GM23338 (cell line): ENCODE measurements at regions not wholly inside any gene's neighbourhood (a gene's known extent, or its start where the extent isn't known, plus 50 kb on each side); places are given as distances from the start of the nearest gene placed in this dataset.

ENCODE experiments used
- ATAC-seq: fragments of 200-7000 bp; cut with Tn5 transposase; 3 replicates; pipeline ENCODE4 v1.9.1; 2020
- DNase-seq: peaks from one replicate; pipeline ENCODE4 v3.0.0-alpha.2; 2015; ENCODE audit warnings: low spot score
- H2AFZ ChIP-seq: fragments of 200-600 bp; sonication (generic); 2 replicates; pipeline ENCODE4 v1.8.0; 2016; ENCODE audit warnings: antibody characterized with exemption, mild to moderate bottlenecking, moderate library complexity
- H3F3A ChIP-seq: fragments of 200-600 bp; sonication (generic); replicated peaks from 2 replicates; pipeline ENCODE4 v1.8.0; 2017; ENCODE audit warnings: antibody characterized with exemption, mixed run types, low read depth
- H3K27ac ChIP-seq: fragments of 200-600 bp; sonication (generic); 2 replicates; pipeline ENCODE4 v1.6.1; 2016; ENCODE audit warnings: low read depth
- H3K27me3 ChIP-seq: fragments of 200-600 bp; sonication (generic); 2 replicates; pipeline ENCODE4 v1.8.0; 2016; ENCODE audit warnings: mild to moderate bottlenecking, mixed run types, moderate library complexity; ENCODE audit not compliant: insufficient read depth
- H3K36me3 ChIP-seq: fragments of 200-600 bp; sonication (generic); 2 replicates; pipeline ENCODE4 v1.8.0; 2016; ENCODE audit warnings: mild to moderate bottlenecking; ENCODE audit not compliant: insufficient read depth
- H3K4me1 ChIP-seq: fragments of 200-600 bp; sonication (generic); 2 replicates; pipeline ENCODE4 v1.8.0; 2016; ENCODE audit warnings: mild to moderate bottlenecking, moderate library complexity; ENCODE audit not compliant: insufficient read depth
- H3K4me2 ChIP-seq: fragments of 200-600 bp; sonication (generic); 2 replicates; pipeline ENCODE4 v1.7.1; 2017; ENCODE audit warnings: mixed run types
- H3K4me3 ChIP-seq: fragments of 200-600 bp; sonication (generic); 2 replicates; pipeline ENCODE4 v1.6.1; 2016; ENCODE audit warnings: mixed run types
- H3K79me2 ChIP-seq: fragments of 200-600 bp; sonication (generic); replicated peaks from 2 replicates; pipeline ENCODE4 v1.8.0; 2017; ENCODE audit warnings: mild to moderate bottlenecking; ENCODE audit not compliant: insufficient read depth
- H3K9me2 ChIP-seq: fragments of 200-600 bp; sonication (generic); 2 replicates; pipeline ENCODE4 v1.8.0; 2017; ENCODE audit not compliant: insufficient read depth
- H4K20me1 ChIP-seq: fragments of 200-600 bp; sonication (generic); replicated peaks from 2 replicates; pipeline ENCODE4 v1.8.0; 2017; ENCODE audit warnings: mild to moderate bottlenecking; ENCODE audit not compliant: insufficient read depth
- H3K27ac Mint-ChIP-seq: 2 replicates; pipeline ENCODE4 v1.8.0; 2020; ENCODE audit warnings: inconsistent platforms, mild to moderate bottlenecking, moderate library complexity, mixed read lengths
- H3K27me3 Mint-ChIP-seq: 3 replicates; pipeline ENCODE4 v1.8.0; 2022; ENCODE audit warnings: low read depth, mild to moderate bottlenecking, moderate library complexity, mixed read lengths, inconsistent platforms; ENCODE audit not compliant: insufficient read depth, poor library complexity
- H3K36me3 Mint-ChIP-seq: 3 replicates; pipeline ENCODE4 v1.8.0; 2021; ENCODE audit warnings: low read depth, mild to moderate bottlenecking, inconsistent platforms, moderate library complexity, mixed read lengths
- H3K4me1 Mint-ChIP-seq: 3 replicates; pipeline ENCODE4 v1.8.0; 2020; ENCODE audit warnings: mild to moderate bottlenecking, inconsistent platforms, mixed read lengths
- H3K4me3 Mint-ChIP-seq: 3 replicates; pipeline ENCODE4 v1.8.0; 2021; ENCODE audit warnings: moderate library complexity, mild to moderate bottlenecking, inconsistent platforms, mixed read lengths
- H3K9me3 Mint-ChIP-seq: 3 replicates; pipeline ENCODE4 v1.8.0; 2020; ENCODE audit warnings: moderate library complexity, mild to moderate bottlenecking, inconsistent platforms, mixed read lengths
- CREB1 ChIP-seq: fragments of 250-450 bp; sonication (Bioruptor Pico); IDR thresholded peaks from 2 replicates; pipeline ENCODE4 v1.5.0; 2020; ENCODE audit warnings: low read depth, mild to moderate bottlenecking, moderate library complexity
- POLR2AphosphoS5 ChIP-seq: IDR thresholded peaks from 2 replicates; pipeline ENCODE4 v1.6.1; 2016; ENCODE audit warnings: antibody characterized with exemption, low read depth
- REST ChIP-seq: IDR thresholded peaks from one replicate; pipeline ENCODE4 v1.6.1; 2018; ENCODE audit warnings: antibody characterized with exemption; ENCODE audit not compliant: unreplicated experiment
- ZNF462 ChIP-seq: fragments of 250-450 bp; sonication (Bioruptor Pico); IDR thresholded peaks from 2 replicates; pipeline ENCODE4 v1.5.0; 2020; ENCODE audit warnings: mild to moderate bottlenecking, moderate library complexity
- TF ChIP-seq, protein P1 (sequence below): IDR thresholded peaks from 2 replicates; pipeline ENCODE4 v1.6.1; 2016; ENCODE audit warnings: antibody characterized with exemption
- TF ChIP-seq, protein P2 (sequence below), 2 experiments: fragments of 200-600 bp in 1 of 2; sonication (generic) in 1 of 2; conservative IDR thresholded peaks; 2 replicates each; pipeline versions ENCODE4 v1.5.1 to v1.6.1; 2016 to 2017; ENCODE audit warnings: antibody characterized with exemption in 2 of 2, low read depth in 2 of 2, mild to moderate bottlenecking in 2 of 2, moderate library complexity in 1 of 2

DNA sequence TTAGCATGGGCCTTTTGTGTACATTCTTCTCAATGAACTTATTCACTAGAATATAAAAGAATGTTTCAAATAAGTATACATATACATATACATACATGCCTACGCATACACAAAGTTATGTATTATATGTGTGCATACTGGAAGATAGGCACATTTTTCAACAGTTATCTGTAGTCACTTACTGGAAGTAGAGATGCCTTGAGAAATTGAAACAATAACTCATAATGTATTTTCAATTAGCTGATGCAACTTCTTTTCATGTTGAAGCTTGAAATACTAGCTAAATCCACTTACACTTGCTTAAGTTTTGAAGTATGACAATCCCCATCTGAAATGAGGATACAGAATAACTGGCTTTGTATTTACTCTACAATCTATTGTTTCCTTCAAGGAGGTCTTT, 469.0 kb upstream of the PTGER4 start:
- Mint-ChIP-seq H3K36me3 (no peaks in the 10 kb centered on the region), H3K9me3 (no peaks in the 10 kb centered on the region)

More for the DNA sequence above, 469.0 kb upstream of the PTGER4 start:
- DNase-seq (no peak), ATAC-seq (no peak)
- Mint-ChIP-seq H3K4me3 (no peak overlapping the region), H3K4me1 (no peaks in the 10 kb centered on the region), H3K27me3 (peaks cover 2% of the 10 kb centered on the region), H3K27ac (no peak overlapping the region)
- Histone ChIP-seq H4K20me1 (no peaks in the 10 kb centered on the region), H3K79me2 (no peaks in the 10 kb centered on the region), H3F3A (no peaks in the 10 kb centered on the region), H3K27ac (no peak overlapping the region), H3K4me1 (no peaks in the 10 kb centered on the region), H3K4me3 (no peak overlapping the region), H3K27me3 (no peaks in the 10 kb centered on the region), H3K9me2 (no peaks in the 10 kb centered on the region), H2AFZ (no peak overlapping the region), H3K4me2 (no peak overlapping the region), H3K36me3 (no peaks in the 10 kb centered on the region)
- TF ChIP-seq ZNF462 (CRISPR knock-in tag) (no peak), POLR2AphosphoS5 (no peak), CREB1 (CRISPR knock-in tag) (no peak), REST (no peak)
- TF ChIP-seq, protein P1, sequence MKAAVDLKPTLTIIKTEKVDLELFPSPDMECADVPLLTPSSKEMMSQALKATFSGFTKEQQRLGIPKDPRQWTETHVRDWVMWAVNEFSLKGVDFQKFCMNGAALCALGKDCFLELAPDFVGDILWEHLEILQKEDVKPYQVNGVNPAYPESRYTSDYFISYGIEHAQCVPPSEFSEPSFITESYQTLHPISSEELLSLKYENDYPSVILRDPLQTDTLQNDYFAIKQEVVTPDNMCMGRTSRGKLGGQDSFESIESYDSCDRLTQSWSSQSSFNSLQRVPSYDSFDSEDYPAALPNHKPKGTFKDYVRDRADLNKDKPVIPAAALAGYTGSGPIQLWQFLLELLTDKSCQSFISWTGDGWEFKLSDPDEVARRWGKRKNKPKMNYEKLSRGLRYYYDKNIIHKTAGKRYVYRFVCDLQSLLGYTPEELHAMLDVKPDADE = no peak
- TF ChIP-seq, protein P2, sequence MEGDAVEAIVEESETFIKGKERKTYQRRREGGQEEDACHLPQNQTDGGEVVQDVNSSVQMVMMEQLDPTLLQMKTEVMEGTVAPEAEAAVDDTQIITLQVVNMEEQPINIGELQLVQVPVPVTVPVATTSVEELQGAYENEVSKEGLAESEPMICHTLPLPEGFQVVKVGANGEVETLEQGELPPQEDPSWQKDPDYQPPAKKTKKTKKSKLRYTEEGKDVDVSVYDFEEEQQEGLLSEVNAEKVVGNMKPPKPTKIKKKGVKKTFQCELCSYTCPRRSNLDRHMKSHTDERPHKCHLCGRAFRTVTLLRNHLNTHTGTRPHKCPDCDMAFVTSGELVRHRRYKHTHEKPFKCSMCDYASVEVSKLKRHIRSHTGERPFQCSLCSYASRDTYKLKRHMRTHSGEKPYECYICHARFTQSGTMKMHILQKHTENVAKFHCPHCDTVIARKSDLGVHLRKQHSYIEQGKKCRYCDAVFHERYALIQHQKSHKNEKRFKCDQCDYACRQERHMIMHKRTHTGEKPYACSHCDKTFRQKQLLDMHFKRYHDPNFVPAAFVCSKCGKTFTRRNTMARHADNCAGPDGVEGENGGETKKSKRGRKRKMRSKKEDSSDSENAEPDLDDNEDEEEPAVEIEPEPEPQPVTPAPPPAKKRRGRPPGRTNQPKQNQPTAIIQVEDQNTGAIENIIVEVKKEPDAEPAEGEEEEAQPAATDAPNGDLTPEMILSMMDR (conservative IDR thresholded peaks at IDR 0.05; ENCODE audit: low read depth in 2 of 2) = no peak
